Neural cell (in vitro differentiated cells): ENCODE measurements at regions not wholly inside any gene's neighbourhood (a gene's known extent, or its start where the extent isn't known, plus 50 kb on each side); places are given as distances from the start of the nearest gene placed in this dataset.

Source experiments
- H2AFZ ChIP-seq: fragments of 200-600, 300-800 bp; sonication (generic), shearing (Covaris generic); 2 replicates; pipeline ENCODE4 v1.6.0; 2014; ENCODE audit warnings: low read depth, mild to moderate bottlenecking, antibody characterized with exemption, low read length, moderate library complexity
- H3F3A ChIP-seq: fragments of 200-600 bp; shearing (Covaris generic); 2 replicates; pipeline ENCODE4 v1.6.1; 2016; ENCODE audit warnings: mild to moderate bottlenecking, moderate library complexity, mixed read lengths, antibody characterized with exemption, low read length; ENCODE audit not compliant: insufficient read depth, poor library complexity, severe bottlenecking
- H3K27ac ChIP-seq: fragments of 200-600, 300-800 bp; sonication (generic), shearing (Covaris generic); 2 replicates; pipeline ENCODE4 v1.5.1; 2014; ENCODE audit warnings: mild to moderate bottlenecking, low read length, moderate library complexity
- H3K27me3 ChIP-seq: fragments of 300-800, 200-600 bp; sonication (generic), shearing (Covaris generic); 2 replicates; pipeline ENCODE4 v1.6.0; 2014; ENCODE audit warnings: mild to moderate bottlenecking, low read depth, low read length, moderate library complexity; ENCODE audit not compliant: insufficient read depth
- H3K36me3 ChIP-seq: fragments of 300-800, 200-600 bp; sonication (generic), shearing (Covaris generic); 2 replicates; pipeline ENCODE4 v1.5.1; 2014; ENCODE audit warnings: mild to moderate bottlenecking, antibody characterized with exemption, low read length, moderate library complexity; ENCODE audit not compliant: insufficient read depth
- H3K4me2 ChIP-seq: fragments of 300-800, 200-600 bp; sonication (generic), shearing (Covaris generic); 2 replicates; pipeline ENCODE4 v1.6.0; 2014; ENCODE audit warnings: mild to moderate bottlenecking, low read length
- H3K4me3 ChIP-seq: fragments of 300-800, 200-600 bp; sonication (generic), shearing (Covaris generic); 2 replicates; pipeline ENCODE4 v1.5.1; 2014; ENCODE audit warnings: mild to moderate bottlenecking, low read length, moderate library complexity
- H3K79me2 ChIP-seq: fragments of 200-600 bp; shearing (Covaris generic); replicated peaks from 2 replicates; pipeline ENCODE4 v1.6.0; 2014; ENCODE audit warnings: mild to moderate bottlenecking, low read length, moderate library complexity; ENCODE audit not compliant: insufficient read depth
- H3K9ac ChIP-seq: fragments of 300-800, 200-600 bp; sonication (generic), shearing (Covaris generic); 2 replicates; pipeline ENCODE4 v1.6.1; 2016; ENCODE audit warnings: mild to moderate bottlenecking, low read length, mixed read lengths
- H3K9me2 ChIP-seq: fragments of 200-600 bp; shearing (Covaris generic); 2 replicates; pipeline ENCODE4 v1.6.1; 2016; ENCODE audit warnings: mild to moderate bottlenecking, low read length, mixed read lengths; ENCODE audit not compliant: insufficient read depth
- H3K9me3 ChIP-seq: fragments of 200-600, 300-800 bp; sonication (generic), shearing (Covaris generic); 2 replicates; pipeline ENCODE4 v1.6.1; 2016; ENCODE audit warnings: mild to moderate bottlenecking, mixed run types, low read length, moderate library complexity, mixed read lengths
- H4K20me1 ChIP-seq: fragments of 200-600 bp; shearing (Covaris generic); 2 replicates; pipeline ENCODE4 v1.6.1; 2016; ENCODE audit warnings: mild to moderate bottlenecking, mixed run types; ENCODE audit not compliant: insufficient read depth
- CTCF ChIP-seq: fragments of 450-650 bp; IDR thresholded peaks from 2 replicates; pipeline ENCODE4 v1.5.1; 2014; ENCODE audit warnings: antibody characterized with exemption, mild to moderate bottlenecking, moderate library complexity; ENCODE audit not compliant: poor library complexity, severe bottlenecking
- EP300 ChIP-seq: fragments of 450-650 bp; conservative IDR thresholded peaks from 2 replicates; pipeline ENCODE4 v1.6.1; 2014; ENCODE audit warnings: antibody characterized with exemption, mild to moderate bottlenecking, moderate library complexity; ENCODE audit not compliant: poor library complexity, severe bottlenecking
- EZH2 ChIP-seq: fragments of 200-600, 300-800 bp; shearing (Covaris generic), sonication (generic); IDR thresholded peaks from 2 replicates; pipeline ENCODE4 v1.6.1; 2014; ENCODE audit warnings: antibody characterized with exemption, low read length, borderline replicate concordance, mild to moderate bottlenecking; ENCODE audit not compliant: insufficient read depth, poor library complexity, severe bottlenecking
- MXI1 ChIP-seq: fragments of 450-650 bp; conservative IDR thresholded peaks from 2 replicates; pipeline ENCODE4 v1.6.1; 2014; ENCODE audit warnings: antibody characterized with exemption, mild to moderate bottlenecking; ENCODE audit not compliant: poor library complexity, severe bottlenecking
- POLR2AphosphoS5 ChIP-seq: IDR thresholded peaks from 2 replicates; pipeline ENCODE4 v1.6.1; 2012
- RAD21 ChIP-seq: fragments of 450-650 bp; conservative IDR thresholded peaks from 2 replicates; pipeline ENCODE4 v1.6.1; 2014; ENCODE audit warnings: antibody characterized with exemption, mild to moderate bottlenecking, moderate library complexity
- REST ChIP-seq: IDR thresholded peaks from 2 replicates; pipeline ENCODE4 v1.6.1; 2012; ENCODE audit warnings: borderline replicate concordance
- SMC3 ChIP-seq: fragments of 450-650 bp; conservative IDR thresholded peaks from 2 replicates; pipeline ENCODE4 v1.6.1; 2014; ENCODE audit warnings: antibody characterized with exemption, mild to moderate bottlenecking, moderate library complexity; ENCODE audit not compliant: poor library complexity
- TAF1 ChIP-seq: IDR thresholded peaks from 2 replicates; pipeline ENCODE4 v1.6.1; 2012; ENCODE audit warnings: low read depth

DNA sequence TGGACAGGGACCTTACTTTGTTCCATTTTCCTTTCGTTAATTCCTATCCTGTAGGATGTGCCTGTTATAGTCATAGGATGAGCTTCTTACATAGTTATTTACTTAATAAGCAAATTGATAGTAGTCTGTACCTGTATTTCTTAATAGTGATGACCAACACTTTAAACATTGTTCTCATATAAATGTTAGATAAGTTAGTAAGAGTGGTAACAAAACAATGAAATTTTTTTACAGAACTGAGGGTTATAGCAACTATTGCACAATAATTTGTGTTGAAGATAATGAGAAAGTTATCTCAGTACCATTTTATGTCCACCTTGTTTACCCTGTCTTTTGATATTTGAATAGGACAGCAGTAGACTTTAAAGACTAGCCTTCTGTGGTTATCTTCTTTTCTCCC is 162.9 kb upstream of the ELL2 start:
- Histone ChIP-seq H3K4me2 (no peak overlapping the region), H3K9ac (no peak overlapping the region), H3K27ac (no peak overlapping the region), H3K4me3 (no peak overlapping the region), H3K79me2 (no peaks in the 10 kb centered on the region), H3K9me2 (no peaks in the 10 kb centered on the region), H3F3A (no peaks in the 10 kb centered on the region), H2AFZ (no peak overlapping the region), H3K27me3 (no peaks in the 10 kb centered on the region), H3K9me3 (no peaks in the 10 kb centered on the region), H3K36me3 (no peaks in the 10 kb centered on the region), H4K20me1 (no peaks in the 10 kb centered on the region)
- TF ChIP-seq EZH2 (no peak), REST (no peak), CTCF (no peak), RAD21 (no peak), MXI1 (no peak), EP300 (no peak), POLR2AphosphoS5 (no peak), TAF1 (no peak), SMC3 (no peak)

DNA sequence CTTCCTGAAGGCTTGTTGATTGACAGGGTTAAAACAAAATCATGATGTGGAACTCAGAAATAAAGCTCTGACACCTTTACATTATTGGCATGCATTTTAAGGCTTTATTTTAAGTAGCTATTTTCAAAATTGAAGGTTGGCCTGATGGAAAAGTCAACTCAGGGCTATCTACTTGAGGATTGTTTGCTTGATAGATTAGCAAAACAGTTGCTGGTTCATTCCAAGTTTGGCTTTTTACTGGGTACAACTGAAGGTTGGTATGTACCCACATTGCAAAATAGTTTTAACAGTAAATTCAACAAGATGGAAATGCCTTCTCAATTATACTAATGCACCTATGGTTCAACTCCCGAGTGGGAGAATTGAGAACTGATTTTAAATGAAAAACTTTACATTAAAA is 161.8 kb upstream of the ELL2 start:
- Histone ChIP-seq H3K79me2 (no peaks in the 10 kb centered on the region), H3K9me2 (no peaks in the 10 kb centered on the region), H3K27me3 (no peaks in the 10 kb centered on the region), H3F3A (no peaks in the 10 kb centered on the region), H3K4me3 (no peak overlapping the region), H3K9ac (no peak overlapping the region), H3K27ac (no peak overlapping the region), H3K9me3 (no peaks in the 10 kb centered on the region), H2AFZ (no peak overlapping the region), H3K4me2 (no peak overlapping the region), H4K20me1 (no peaks in the 10 kb centered on the region), H3K36me3 (no peaks in the 10 kb centered on the region)
- no peak for TF ChIP-seq TAF1

GRCh38 chr5:96121364-96121763 is 159.7 kb upstream of the ELL2 start:
- Histone ChIP-seq H3K27ac (no peak overlapping the region), H3K27me3 (no peaks in the 10 kb centered on the region), H3K4me3 (no peak overlapping the region), H3F3A (no peaks in the 10 kb centered on the region), H2AFZ (no peak overlapping the region), H3K9ac (no peak overlapping the region), H3K4me2 (no peak overlapping the region), H3K36me3 (no peaks in the 10 kb centered on the region), H3K9me3 (no peaks in the 10 kb centered on the region), H3K9me2 (no peaks in the 10 kb centered on the region), H3K79me2 (no peaks in the 10 kb centered on the region), H4K20me1 (no peaks in the 10 kb centered on the region)
- no peak for TF ChIP-seq EP300
- no peak for TF ChIP-seq REST
- TF ChIP-seq POLR2AphosphoS5, result no peak
- TF ChIP-seq EZH2, result no peak
- no peak for TF ChIP-seq RAD21
- no peak for TF ChIP-seq MXI1
- no peak for TF ChIP-seq CTCF
- no peak for TF ChIP-seq TAF1
- TF ChIP-seq SMC3, result no peak
